ENCODE measurements at regions not wholly inside any gene's neighbourhood (a gene's known extent, or its start where the extent isn't known, plus 50 kb on each side); places are given as distances from the start of the nearest gene placed in this dataset.

GRCh38 chr2:16197504-16198147 lies 257.3 kb downstream of the MYCN start:
- in situ Hi-C loops (cut with HindIII; ENCODE audit: low sequenced_read_pairs) = no loop called here

DNA sequence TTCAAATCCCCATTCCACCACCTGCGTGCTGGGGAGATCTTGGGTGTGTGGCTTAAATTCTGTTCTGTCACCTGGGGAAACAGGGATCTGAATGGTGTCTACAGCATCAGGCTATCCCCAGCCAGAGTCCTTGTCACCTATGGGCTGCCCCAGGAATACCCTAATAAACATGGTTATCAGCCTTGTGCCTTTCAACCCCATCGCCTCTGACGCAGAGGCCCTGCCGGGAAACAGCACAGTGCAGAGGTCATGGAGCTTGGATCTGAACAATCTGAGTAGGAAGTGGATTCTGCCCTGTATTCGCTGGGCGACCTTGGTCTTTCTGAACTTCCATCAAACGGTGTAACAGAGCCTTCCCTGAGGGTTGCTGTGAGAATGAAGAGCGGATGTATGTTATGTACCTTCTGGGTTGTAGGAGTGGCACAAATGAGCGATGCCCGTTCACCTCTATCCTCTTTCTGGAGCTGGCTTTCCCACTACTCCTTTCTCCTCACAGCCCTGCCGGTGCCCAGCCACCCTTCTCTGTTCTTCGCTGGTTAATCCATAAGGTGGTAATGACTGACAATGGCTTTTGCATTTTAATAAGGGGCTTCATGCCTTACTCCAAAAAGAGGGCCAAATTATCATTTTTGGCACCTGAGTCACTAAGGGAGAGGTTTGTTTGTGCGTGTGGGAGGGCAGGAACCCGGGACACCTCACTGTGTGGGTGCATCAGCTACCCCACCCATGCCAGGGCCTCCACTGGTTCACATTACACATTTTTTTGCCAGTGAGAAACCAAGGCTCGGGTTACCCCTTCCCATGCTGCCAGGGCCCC lies 256.5 kb downstream of the MYCN start:
- in situ Hi-C loops (cut with HindIII; ENCODE audit: low sequenced_read_pairs) = no loop called here

DNA sequence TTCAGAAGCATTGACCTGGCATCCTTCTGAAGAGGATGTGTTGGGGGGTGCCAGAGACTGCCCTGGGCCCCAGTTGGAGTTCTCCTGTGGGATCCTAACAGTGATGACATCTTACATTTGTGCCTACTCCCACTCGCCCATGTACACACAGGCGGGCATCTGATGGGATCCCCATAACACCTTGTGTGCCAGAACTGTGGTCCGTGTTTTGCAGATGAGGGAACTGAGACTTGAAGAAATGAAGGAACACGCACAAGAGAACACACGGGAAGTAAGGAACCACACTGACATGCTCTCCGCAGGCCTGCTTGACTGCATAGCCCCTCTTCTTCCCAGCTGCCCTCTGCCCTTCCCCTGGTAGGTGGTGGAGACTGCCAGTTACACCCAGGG lies 255.3 kb downstream of the MYCN start:
- in situ Hi-C loops (cut with HindIII; ENCODE audit: low sequenced_read_pairs) = no loop called here

- in situ Hi-C loops (cut with HindIII; ENCODE audit: low sequenced_read_pairs) = no loop called here
Measured at GRCh38 chr2:16194931-16195680, 254.8 kb downstream of the MYCN start.

GRCh38 chr2:16194530-16194929 lies 254.2 kb downstream of the MYCN start:
- in situ Hi-C loops (cut with HindIII; ENCODE audit: low sequenced_read_pairs) = no loop called here

DNA sequence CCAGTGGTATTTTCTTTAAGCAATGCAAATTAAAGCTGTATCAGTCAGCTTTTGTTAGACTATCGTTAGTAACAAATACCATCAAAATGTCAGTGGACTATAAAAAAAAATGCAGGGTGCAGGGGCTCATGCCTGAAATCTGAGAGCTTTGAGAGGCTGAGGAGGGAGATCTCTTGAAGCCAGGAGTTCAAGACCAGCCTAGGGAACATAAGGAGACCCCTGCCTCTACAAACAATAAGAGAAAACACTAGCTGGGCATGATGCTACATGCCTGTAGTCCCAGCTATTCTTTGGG lies 253.7 kb downstream of the MYCN start:
- in situ Hi-C loops (cut with HindIII; ENCODE audit: low sequenced_read_pairs) = no loop called here

DNA sequence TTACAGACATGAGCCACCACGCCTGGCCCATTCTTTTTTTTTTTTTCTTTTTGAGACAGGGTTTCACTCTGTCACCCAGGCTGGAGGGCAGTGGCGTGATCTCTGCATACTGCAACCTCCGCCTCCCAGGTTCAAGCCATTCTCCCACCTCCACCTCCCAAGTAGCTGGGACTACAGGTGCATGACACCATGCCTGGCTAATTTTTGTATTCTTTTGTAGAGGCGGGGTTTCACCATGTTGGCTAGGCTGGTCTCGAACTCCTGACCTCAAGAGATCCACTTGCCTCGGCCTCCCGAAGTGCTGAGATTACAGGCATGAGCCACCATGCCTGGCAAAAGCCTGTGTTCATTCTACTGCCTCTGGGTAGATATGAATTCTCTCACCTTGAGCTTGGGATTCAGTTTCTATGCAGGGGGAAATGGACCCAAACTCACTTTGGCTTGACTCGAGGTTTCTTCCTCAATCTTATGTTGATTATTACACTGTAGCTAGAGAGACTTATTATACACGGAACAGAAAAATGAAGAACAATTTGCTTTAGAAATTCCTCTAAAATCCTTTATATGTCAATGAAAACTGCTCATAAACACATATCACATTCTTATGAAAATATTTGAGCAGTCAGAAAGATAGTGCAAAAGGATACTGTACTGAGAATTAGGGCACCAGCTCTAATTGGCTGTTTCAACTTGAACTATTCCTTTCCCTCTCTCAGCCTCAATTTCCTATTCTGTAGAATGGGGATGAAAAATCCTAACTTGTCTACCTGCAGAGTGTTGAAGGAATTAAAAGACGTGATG lies 252.3 kb downstream of the MYCN start:
- in situ Hi-C loops (cut with HindIII; ENCODE audit: low sequenced_read_pairs) = no loop called here

DNA sequence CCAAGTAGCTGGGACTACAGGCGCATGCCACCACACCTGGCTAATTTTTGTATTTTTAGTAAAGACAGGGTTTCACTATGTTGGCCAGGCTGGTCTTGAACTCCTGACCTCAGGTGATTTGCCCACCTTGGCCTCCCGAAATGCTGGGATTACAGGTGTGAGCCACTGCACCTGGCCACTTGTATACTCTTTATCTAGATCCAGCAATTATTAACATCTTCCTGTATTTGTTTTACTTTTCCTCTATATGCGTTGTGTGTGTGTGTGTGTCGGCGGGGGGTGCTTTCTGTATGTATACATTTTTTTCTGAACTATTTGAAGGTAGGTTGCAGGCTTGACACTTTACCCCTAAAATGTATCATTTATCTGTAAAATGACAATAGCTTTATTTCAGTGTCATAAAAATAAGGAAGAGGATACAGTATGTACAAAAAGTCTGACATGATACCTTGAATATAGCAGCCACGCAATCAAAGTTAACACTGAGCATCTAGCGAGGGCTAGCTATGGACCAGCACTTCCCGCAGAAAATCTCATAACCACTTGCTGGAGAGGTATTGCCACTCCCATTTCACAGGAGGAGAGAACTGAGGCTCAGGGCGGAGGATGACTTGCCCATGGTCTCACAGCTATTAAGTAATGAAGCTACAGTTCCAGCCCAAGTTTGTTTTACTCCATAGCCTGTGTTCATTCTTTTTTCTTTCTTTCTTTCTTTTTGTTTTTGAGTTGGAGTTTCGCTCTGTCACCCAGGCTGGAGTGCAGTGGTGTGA lies 251.3 kb downstream of the MYCN start:
- in situ Hi-C loops (cut with HindIII; ENCODE audit: low sequenced_read_pairs) = no loop called here

- in situ Hi-C loops (cut with HindIII; ENCODE audit: low sequenced_read_pairs) = no loop called here
Measured at GRCh38 chr2:16190446-16191270, 250.3 kb downstream of the MYCN start.

DNA sequence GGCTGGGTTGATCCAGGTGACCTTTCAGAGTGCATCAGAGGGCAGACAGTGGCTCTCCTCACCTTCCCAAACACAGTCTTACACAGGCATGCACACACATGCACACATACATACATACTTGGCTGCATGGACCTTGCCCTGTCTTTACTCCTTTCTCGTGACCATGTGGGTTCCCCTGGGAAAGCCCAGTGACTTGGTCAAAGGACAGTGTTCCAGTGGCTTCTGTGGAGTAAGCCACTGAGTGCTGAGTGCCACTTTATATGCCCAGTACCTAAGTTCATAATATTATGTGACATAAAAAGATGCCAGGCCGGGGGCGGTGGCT lies 249.4 kb downstream of the MYCN start:
- in situ Hi-C loops (cut with HindIII; ENCODE audit: low sequenced_read_pairs) = no loop called here

DNA sequence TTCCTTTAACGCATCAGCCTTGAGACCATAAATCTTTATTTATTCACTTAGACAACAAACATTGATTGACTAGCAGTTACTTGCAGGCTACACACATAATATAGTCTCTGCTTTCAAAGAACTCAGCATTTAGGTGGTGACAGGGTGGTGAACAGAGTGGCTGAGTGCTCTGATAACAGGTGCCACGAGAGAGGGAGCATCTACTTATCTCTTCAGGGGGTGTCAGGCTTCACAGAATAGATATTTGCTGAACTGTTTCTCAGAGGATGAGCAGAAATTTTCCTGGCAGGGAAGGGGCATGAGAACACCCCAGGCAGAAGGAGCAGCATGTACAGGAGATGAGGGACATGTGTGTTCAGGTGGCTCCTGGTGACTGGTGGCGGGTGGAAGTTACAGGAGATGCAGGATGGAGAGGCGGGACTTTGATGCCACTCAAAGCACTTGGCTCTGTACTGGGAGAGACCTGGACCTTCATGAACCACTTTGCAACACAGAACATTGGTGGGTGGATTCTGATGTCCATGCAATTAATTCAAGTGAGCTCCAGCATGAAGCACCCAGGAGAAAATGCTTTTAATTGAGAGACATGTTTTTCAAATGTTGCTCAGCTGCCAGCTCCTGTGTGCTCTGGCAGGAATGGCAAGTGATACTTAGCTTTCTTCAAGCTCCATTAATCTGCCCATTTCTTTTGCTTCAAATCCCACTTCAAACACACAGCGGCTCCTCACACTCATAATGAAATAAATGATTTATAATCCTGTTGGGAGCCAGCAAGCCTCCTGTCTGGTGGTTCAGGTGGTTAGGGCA lies 248.9 kb downstream of the MYCN start:
- in situ Hi-C loops (cut with HindIII; ENCODE audit: low sequenced_read_pairs) = no loop called here

GRCh38 chr2:16188261-16188890 lies 248.0 kb downstream of the MYCN start:
- in situ Hi-C loops (cut with HindIII; ENCODE audit: low sequenced_read_pairs) = no loop called here

- in situ Hi-C loops (cut with HindIII; ENCODE audit: low sequenced_read_pairs) = no loop called here
Measured at GRCh38 chr2:16187482-16187817, 247.1 kb downstream of the MYCN start.

GRCh38 chr2:16186661-16187481 lies 246.5 kb downstream of the MYCN start:
- in situ Hi-C loops (cut with HindIII; ENCODE audit: low sequenced_read_pairs) = no loop called here

GRCh38 chr2:16185801-16186272 lies 245.5 kb downstream of the MYCN start:
- in situ Hi-C loops (cut with HindIII; ENCODE audit: low sequenced_read_pairs) = no loop called here

GRCh38 chr2:16184945-16185660 lies 244.8 kb downstream of the MYCN start:
- in situ Hi-C loops (cut with HindIII; ENCODE audit: low sequenced_read_pairs) = no loop called here

GRCh38 chr2:16184341-16184890 lies 244.1 kb downstream of the MYCN start:
- in situ Hi-C loops (cut with HindIII; ENCODE audit: low sequenced_read_pairs) = no loop called here

All from DLD1 (cell line).